Karpas-422 (cell line): ENCODE measurements at regions not wholly inside any gene's neighbourhood (a gene's known extent, or its start where the extent isn't known, plus 50 kb on each side); places are given as distances from the start of the nearest gene placed in this dataset.
"Not testable (repeated sequence)": the region's sequence is repeated elsewhere in the genome, so short reads cannot be mapped to it uniquely, and the experiment has no call there.

ENCODE experiments used
- DNase-seq: peaks from one replicate; pipeline ENCODE4 v3.0.0-alpha.2; 2015
- H2AFZ ChIP-seq: fragments of 200-600 bp; sonication (generic); 2 replicates; pipeline ENCODE4 v1.6.1; 2014; ENCODE audit warnings: antibody characterized with exemption, low read length, mixed read lengths
- H3K27ac ChIP-seq: fragments of 200-600 bp; sonication (generic); 2 replicates; pipeline ENCODE4 v1.5.1; 2014; ENCODE audit warnings: mild to moderate bottlenecking, low read length, moderate library complexity
- H3K27me3 ChIP-seq: fragments of 200-600 bp; sonication (generic); 2 replicates; pipeline ENCODE4 v1.6.1; 2014; ENCODE audit warnings: low read length, mixed read lengths
- H3K36me3 ChIP-seq: fragments of 200-600 bp; sonication (generic); 2 replicates; pipeline ENCODE4 v1.6.1; 2014; ENCODE audit warnings: low read length, mixed read lengths; ENCODE audit not compliant: insufficient read depth
- H3K4me1 ChIP-seq: fragments of 200-600 bp; sonication (generic); 2 replicates; pipeline ENCODE4 v1.6.1; 2014; ENCODE audit warnings: mild to moderate bottlenecking, low read length, mixed read lengths
- H3K4me2 ChIP-seq: fragments of 200-600 bp; sonication (generic); 2 replicates; pipeline ENCODE4 v1.6.1; 2014; ENCODE audit warnings: low read length, low read depth, mild to moderate bottlenecking; ENCODE audit not compliant: poor library complexity, severe bottlenecking
- H3K4me3 ChIP-seq: fragments of 200-600 bp; sonication (generic); 2 replicates; pipeline ENCODE4 v1.5.1; 2014; ENCODE audit warnings: mild to moderate bottlenecking, antibody characterized with exemption, low read length, mixed read lengths
- H3K79me2 ChIP-seq: fragments of 200-600 bp; sonication (generic); 2 replicates; pipeline ENCODE4 v1.6.1; 2014; ENCODE audit warnings: mild to moderate bottlenecking, low read length, mixed read lengths
- H3K9ac ChIP-seq: fragments of 200-600 bp; sonication (generic); 2 replicates; pipeline ENCODE4 v1.6.0; 2014; ENCODE audit warnings: low read length
- H3K9me2 ChIP-seq: fragments of 200-600 bp; sonication (generic), shearing (Covaris generic); replicated peaks from 2 replicates; pipeline ENCODE4 v1.6.0; 2014; ENCODE audit warnings: mild to moderate bottlenecking, low read length, moderate library complexity; ENCODE audit not compliant: insufficient read depth
- H3K9me3 ChIP-seq: fragments of 300-700, 200-600 bp; sonication (generic); 2 replicates; pipeline ENCODE4 v1.6.1; 2014; ENCODE audit warnings: low read length, mixed read lengths
- H4K20me1 ChIP-seq: fragments of 200-600 bp; sonication (generic); 2 replicates; pipeline ENCODE4 v1.6.1; 2014; ENCODE audit warnings: mild to moderate bottlenecking, antibody characterized with exemption, low read length, low read depth; ENCODE audit not compliant: insufficient read depth

- Histone ChIP-seq H2AFZ (no peak overlapping the region), H3K27me3 (no peaks in the 10 kb centered on the region), H3K79me2 (no peaks in the 10 kb centered on the region), H3K27ac (no peak overlapping the region), H3K9me2 (no peaks in the 10 kb centered on the region), H3K9ac (no peak overlapping the region), H3K4me2 (no peak overlapping the region), H3K4me1 (no peaks in the 10 kb centered on the region), H3K9me3 (peaks cover 17% of the 10 kb centered on the region), H3K36me3 (no peaks in the 10 kb centered on the region), H4K20me1 (no peaks in the 10 kb centered on the region), H3K4me3 (no peak overlapping the region)
- DNase-seq = no peak
Measured at GRCh38 chr3:109869586-109869985, 532.2 kb upstream of the DPPA4 start.

DNA sequence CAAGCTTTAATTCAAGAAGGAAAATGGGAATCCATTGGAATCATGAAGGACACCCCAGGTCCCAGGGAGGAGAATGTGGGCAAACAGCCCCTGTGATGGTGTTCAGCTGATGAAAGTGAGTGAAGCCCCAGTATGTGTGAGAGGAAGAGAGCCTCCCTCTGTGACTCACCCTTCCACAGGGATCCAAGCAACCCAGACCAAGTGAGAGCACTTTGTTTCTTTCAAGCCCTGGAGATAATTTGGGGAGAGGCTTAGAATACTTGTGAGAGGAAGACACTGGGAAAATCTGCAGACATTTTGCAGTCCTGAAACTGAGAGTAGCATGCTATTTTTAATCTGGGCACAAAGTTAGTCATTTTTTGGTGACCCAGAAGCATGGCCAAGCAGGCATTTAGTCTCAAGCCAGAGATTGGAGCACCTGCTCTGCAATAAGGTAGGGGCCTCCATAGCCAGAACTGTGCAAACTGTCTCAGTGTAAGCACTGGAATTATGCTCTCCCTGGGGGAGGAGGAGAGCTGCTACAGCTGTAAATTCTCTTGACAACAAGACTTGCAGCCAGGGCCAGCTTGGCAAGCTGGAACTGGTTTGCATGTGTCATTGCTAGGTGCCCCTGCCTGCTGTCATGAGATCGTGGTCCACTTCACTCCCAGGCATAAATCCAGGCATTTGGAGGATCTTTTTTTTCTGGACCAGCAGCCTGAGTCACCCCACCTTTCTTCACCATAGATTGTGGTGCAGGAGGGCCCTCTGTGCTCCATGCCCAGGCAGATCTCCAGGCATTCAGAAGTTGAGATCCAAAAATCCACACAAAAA, 537.8 kb upstream of the DPPA4 start:
- Histone ChIP-seq H3K27ac (no peak overlapping the region), H3K27me3 (no peaks in the 10 kb centered on the region), H2AFZ (no peak overlapping the region), H3K4me3 (no peak overlapping the region), H3K79me2 (no peaks in the 10 kb centered on the region), H3K36me3 (no peaks in the 10 kb centered on the region), H3K4me2 (no peak overlapping the region), H4K20me1 (no peaks in the 10 kb centered on the region), H3K9me3 (peaks cover 22% of the 10 kb centered on the region), H3K9ac (no peak overlapping the region), H3K4me1 (no peaks in the 10 kb centered on the region), H3K9me2 (no peaks in the 10 kb centered on the region)
- no peak for DNase-seq

DNA sequence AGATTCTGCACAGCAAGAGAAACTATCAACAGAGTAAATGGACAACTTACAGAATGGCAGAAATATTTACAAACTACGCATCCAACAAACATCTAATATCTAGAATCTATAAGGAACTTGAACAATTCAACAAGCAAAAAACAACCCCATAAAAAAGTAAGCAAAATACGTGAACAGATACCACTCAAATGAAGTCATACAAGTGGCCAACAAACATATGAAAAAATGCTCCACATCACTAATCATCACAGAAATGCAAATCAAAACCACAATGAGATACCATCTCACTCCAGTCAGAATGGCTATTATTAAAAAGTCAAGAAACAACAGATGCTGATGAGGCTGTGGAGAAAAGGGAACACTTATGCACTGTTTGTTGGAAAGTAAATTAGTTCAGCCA, 540.3 kb upstream of the DPPA4 start:
- H3K27me3 ChIP-seq, H3K9me2 ChIP-seq, H3K9ac ChIP-seq, H3K4me3 ChIP-seq, H3K36me3 ChIP-seq, DNase-seq, H3K79me2 ChIP-seq, H3K27ac ChIP-seq, H3K4me2 ChIP-seq, H2AFZ ChIP-seq, H3K4me1 ChIP-seq, H4K20me1 ChIP-seq: not testable (repeated sequence)
- peaks cover 25% of the 10 kb centered on the region for H3K9me3 ChIP-seq

GRCh38 chr3:109882144-109882543, 544.8 kb upstream of the DPPA4 start:
- Histone ChIP-seq H3K4me3 (no peak overlapping the region), H3K9me3 (peaks cover 12% of the 10 kb centered on the region), H3K36me3 (no peaks in the 10 kb centered on the region), H3K4me2 (no peak overlapping the region), H2AFZ (no peak overlapping the region), H3K79me2 (no peaks in the 10 kb centered on the region), H3K9me2 (no peaks in the 10 kb centered on the region), H4K20me1 (no peaks in the 10 kb centered on the region), H3K27ac (no peak overlapping the region), H3K9ac (no peak overlapping the region), H3K4me1 (no peaks in the 10 kb centered on the region), H3K27me3 (no peaks in the 10 kb centered on the region)
- no peak for DNase-seq

DNA sequence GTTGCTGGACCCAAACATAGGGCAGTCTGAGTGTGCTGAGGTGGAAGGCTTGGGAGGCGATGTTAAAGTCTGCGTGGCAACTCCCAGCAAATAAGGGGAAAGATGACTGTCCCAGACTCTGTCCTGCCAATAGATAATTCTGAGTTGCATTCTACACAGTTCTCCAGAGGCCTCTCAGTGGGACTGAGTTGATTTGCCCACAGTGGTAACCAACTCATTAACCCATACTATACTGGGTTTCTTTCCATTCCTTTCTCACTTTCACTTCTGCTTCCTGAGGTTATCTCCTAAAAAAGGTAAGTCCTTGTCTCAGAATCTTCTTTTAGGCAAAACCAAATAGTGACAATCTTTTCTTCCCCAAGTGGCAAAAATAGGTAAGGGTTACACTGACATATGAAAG, 549.9 kb upstream of the DPPA4 start:
- Histone ChIP-seq H3K9me2 (no peaks in the 10 kb centered on the region), H3K4me2 (no peak overlapping the region), H3K79me2 (no peaks in the 10 kb centered on the region), H3K9me3 (peaks cover 8% of the 10 kb centered on the region), H2AFZ (no peak overlapping the region), H3K4me1 (no peaks in the 10 kb centered on the region), H3K36me3 (no peaks in the 10 kb centered on the region), H3K4me3 (no peak overlapping the region), H3K27ac (no peak overlapping the region), H3K27me3 (no peaks in the 10 kb centered on the region), H4K20me1 (no peaks in the 10 kb centered on the region), H3K9ac (no peak overlapping the region)
- no peak for DNase-seq

- no peak overlapping the region for H3K9ac ChIP-seq
- H3K36me3 ChIP-seq = no peaks in the 10 kb centered on the region
- no peak overlapping the region for H3K27ac ChIP-seq
- no peaks in the 10 kb centered on the region for H3K79me2 ChIP-seq
- H4K20me1 ChIP-seq = no peaks in the 10 kb centered on the region
- peaks cover 8% of the 10 kb centered on the region for H3K9me3 ChIP-seq
- H3K4me1 ChIP-seq = no peaks in the 10 kb centered on the region
- H3K4me3 ChIP-seq = no peak overlapping the region
- DNase-seq = no peak
- H3K9me2 ChIP-seq = no peaks in the 10 kb centered on the region
- no peak overlapping the region for H3K4me2 ChIP-seq
- H3K27me3 ChIP-seq = no peaks in the 10 kb centered on the region
- no peak overlapping the region for H2AFZ ChIP-seq
Measured at GRCh38 chr3:109888026-109888425, 550.7 kb upstream of the DPPA4 start.

- Histone ChIP-seq H3K27me3 (no peaks in the 10 kb centered on the region), H3K4me2 (no peak overlapping the region), H3K9ac (no peak overlapping the region), H3K9me3 (peaks cover 5% of the 10 kb centered on the region; the same call in 1 of the 2 replicates), H3K79me2 (no peaks in the 10 kb centered on the region), H3K36me3 (no peaks in the 10 kb centered on the region), H2AFZ (no peak overlapping the region), H3K9me2 (no peaks in the 10 kb centered on the region), H3K4me1 (no peaks in the 10 kb centered on the region), H3K4me3 (no peak overlapping the region), H4K20me1 (no peaks in the 10 kb centered on the region), H3K27ac (no peak overlapping the region)
- no peak for DNase-seq
Measured at GRCh38 chr3:109897734-109898133, 560.4 kb upstream of the DPPA4 start.

- Histone ChIP-seq H3K4me1 (no peaks in the 10 kb centered on the region), H3K27ac (no peak overlapping the region), H3K9ac (no peak overlapping the region), H2AFZ (no peak overlapping the region), H3K27me3 (no peaks in the 10 kb centered on the region), H3K79me2 (no peaks in the 10 kb centered on the region), H3K4me3 (no peak overlapping the region), H3K4me2 (no peak overlapping the region), H4K20me1 (no peaks in the 10 kb centered on the region), H3K36me3 (no peaks in the 10 kb centered on the region), H3K9me2 (no peaks in the 10 kb centered on the region), H3K9me3 (peaks cover 9% of the 10 kb centered on the region; the same call in 1 of the 2 replicates)
- DNase-seq = no peak
Measured at GRCh38 chr3:109899925-109900324, 562.6 kb upstream of the DPPA4 start.
